ENCODE measurements at regions not wholly inside any gene's neighbourhood (a gene's known extent, or its start where the extent isn't known, plus 50 kb on each side); places are given as distances from the start of the nearest gene placed in this dataset.

- H3K4me1 ChIP-seq (ENCODE audit: control insufficient read depth, insufficient read depth, low read length), result peaks cover 11% of the 10 kb centered on the region
- DNase-seq, result no peak
- no peak overlapping the region for H3K4me3 ChIP-seq (ENCODE audit: low read length)
- no peaks in the 10 kb centered on the region for H3K36me3 ChIP-seq (ENCODE audit: control insufficient read depth, insufficient read depth, low read length)
- H3K27ac ChIP-seq (ENCODE audit: low read length), result no peak overlapping the region
- H3K27me3 ChIP-seq (ENCODE audit: control insufficient read depth, insufficient read depth, low read length), result no peaks in the 10 kb centered on the region
- WGBS (ENCODE audit: insufficient coverage), result 55% methylated on average over 2 of the region's 7 CpGs
- no peaks in the 10 kb centered on the region for H3K9me3 ChIP-seq (replicated peaks; ENCODE audit: control insufficient read depth, low read depth, low read length)
Measured at GRCh38 chr20:40320517-40321011, 368.5 kb downstream of the MAFB start.

DNA sequence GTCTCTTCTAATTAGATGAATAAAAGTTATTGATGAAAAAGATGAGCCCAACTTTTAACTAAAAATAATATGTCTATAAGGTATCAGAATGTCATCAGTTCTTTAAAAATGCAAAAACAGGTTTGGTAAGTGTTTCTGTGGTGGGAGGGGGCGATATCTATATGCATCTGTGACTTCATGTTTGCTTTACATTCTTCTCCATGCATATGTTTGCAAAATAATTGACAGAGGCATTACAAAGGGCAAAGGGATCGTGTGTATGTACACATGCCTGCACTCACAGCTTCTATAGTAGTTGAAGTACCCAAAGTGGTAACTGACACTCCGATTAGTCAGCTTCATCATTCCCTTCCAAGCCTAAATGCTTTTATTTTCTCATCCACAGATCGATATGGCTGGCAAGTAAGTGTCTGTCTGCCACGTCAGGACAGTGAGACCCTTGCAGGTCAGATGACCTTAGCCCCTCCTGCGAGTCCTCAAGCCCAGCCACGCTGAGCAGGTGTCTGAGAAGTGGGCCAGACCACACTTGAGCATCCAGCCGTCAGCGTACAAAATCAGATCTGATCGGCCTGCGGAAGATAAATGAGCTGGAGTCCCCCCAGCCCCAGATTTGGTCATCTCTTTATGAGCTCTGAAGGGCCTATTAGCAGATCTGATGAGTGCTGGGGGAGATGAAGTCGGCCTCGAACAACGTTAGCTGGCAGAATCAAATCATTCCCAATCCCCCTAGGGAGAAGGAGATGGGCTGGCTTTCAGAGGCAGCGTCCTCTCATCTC, 369.1 kb downstream of the MAFB start:
- H3K27me3 ChIP-seq (ENCODE audit: control insufficient read depth, insufficient read depth, low read length), result no peaks in the 10 kb centered on the region
- H3K27ac ChIP-seq (ENCODE audit: low read length), result no peak overlapping the region
- peak; percentile 80 for DNase-seq
- no peaks in the 10 kb centered on the region for H3K9me3 ChIP-seq (replicated peaks; ENCODE audit: control insufficient read depth, low read depth, low read length)
- H3K4me1 ChIP-seq (ENCODE audit: control insufficient read depth, insufficient read depth, low read length), result peaks cover 11% of the 10 kb centered on the region
- WGBS (ENCODE audit: insufficient coverage), result 34% methylated on average over 8 of the region's 15 CpGs
- H3K36me3 ChIP-seq (ENCODE audit: control insufficient read depth, insufficient read depth, low read length), result no peaks in the 10 kb centered on the region
- H3K4me3 ChIP-seq (ENCODE audit: low read length), result no peak overlapping the region

DNA sequence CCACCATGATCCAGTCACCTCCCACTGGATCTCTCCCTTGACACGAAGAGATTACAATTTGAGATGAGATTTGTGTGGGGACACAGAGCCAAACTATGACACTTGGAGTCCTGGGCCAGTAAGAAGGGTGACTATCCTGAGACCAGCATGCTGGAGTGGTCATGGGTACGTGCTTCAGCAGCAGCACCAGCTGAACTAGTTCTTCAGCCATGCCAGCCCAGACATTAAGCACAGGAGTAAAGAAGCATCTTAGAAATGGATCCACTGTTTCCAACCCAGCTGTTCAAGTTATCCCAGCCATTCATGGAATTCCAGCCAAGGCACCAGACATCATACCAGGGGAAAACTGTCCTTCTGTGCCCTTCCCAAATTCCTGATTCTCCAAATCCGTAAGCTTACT, 370.0 kb downstream of the MAFB start:
- Histone ChIP-seq H3K4me1 (ENCODE audit: control insufficient read depth, insufficient read depth, low read length) (peaks cover 11% of the 10 kb centered on the region), H3K27me3 (ENCODE audit: control insufficient read depth, insufficient read depth, low read length) (no peaks in the 10 kb centered on the region), H3K9me3 (replicated peaks; ENCODE audit: control insufficient read depth, low read depth, low read length) (no peaks in the 10 kb centered on the region), H3K27ac (ENCODE audit: low read length) (no peak overlapping the region), H3K36me3 (ENCODE audit: control insufficient read depth, insufficient read depth, low read length) (no peaks in the 10 kb centered on the region), H3K4me3 (ENCODE audit: low read length) (no peak overlapping the region)
- 86% methylated on average over 1 of the region's 3 CpGs for WGBS (ENCODE audit: insufficient coverage)
- no peak for DNase-seq

- H3K36me3 ChIP-seq (ENCODE audit: control insufficient read depth, insufficient read depth, low read length), result no peaks in the 10 kb centered on the region
- WGBS (ENCODE audit: insufficient coverage), result 82% methylated on average over 1 of the region's 5 CpGs
- H3K9me3 ChIP-seq (replicated peaks; ENCODE audit: control insufficient read depth, low read depth, low read length), result no peaks in the 10 kb centered on the region
- H3K4me1 ChIP-seq (ENCODE audit: control insufficient read depth, insufficient read depth, low read length), result peaks cover 11% of the 10 kb centered on the region
- H3K27me3 ChIP-seq (ENCODE audit: control insufficient read depth, insufficient read depth, low read length), result no peaks in the 10 kb centered on the region
- no peak overlapping the region for H3K27ac ChIP-seq (ENCODE audit: low read length)
- no peak for DNase-seq
- no peak overlapping the region for H3K4me3 ChIP-seq (ENCODE audit: low read length)
Measured at GRCh38 chr20:40317156-40317790, 371.8 kb downstream of the MAFB start.

GRCh38 chr20:40314278-40314677, 374.8 kb downstream of the MAFB start:
- peak; percentile 96 for DNase-seq
- no peaks in the 10 kb centered on the region for H3K36me3 ChIP-seq (ENCODE audit: control insufficient read depth, insufficient read depth, low read length)
- H3K4me3 ChIP-seq (ENCODE audit: low read length), result no peak overlapping the region
- H3K27me3 ChIP-seq (ENCODE audit: control insufficient read depth, insufficient read depth, low read length), result no peaks in the 10 kb centered on the region
- no peak overlapping the region for H3K27ac ChIP-seq (ENCODE audit: low read length)
- 40% methylated on average over 1 of the region's 1 CpG for WGBS (ENCODE audit: insufficient coverage)
- H3K4me1 ChIP-seq (ENCODE audit: control insufficient read depth, insufficient read depth, low read length), result peaks cover 2% of the 10 kb centered on the region
- H3K9me3 ChIP-seq (replicated peaks; ENCODE audit: control insufficient read depth, low read depth, low read length), result no peaks in the 10 kb centered on the region

DNA sequence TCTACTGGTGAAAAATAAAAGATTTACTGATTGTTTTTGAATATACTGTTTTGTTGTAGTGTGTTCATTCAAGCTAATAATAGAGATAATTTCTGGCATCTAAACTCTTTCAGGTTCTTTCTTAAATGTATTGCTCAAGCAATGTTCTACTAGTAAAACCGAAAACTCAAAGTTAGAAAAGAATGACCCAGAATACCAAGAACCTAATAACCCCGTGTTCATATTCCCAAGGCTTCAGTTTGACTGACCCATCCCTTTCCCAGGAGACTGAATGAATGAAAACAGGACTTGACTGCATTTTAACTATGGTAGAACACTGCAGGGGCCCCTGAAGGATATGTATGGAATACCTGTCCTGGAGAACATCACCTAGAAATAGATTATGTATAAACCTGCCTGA, 375.3 kb downstream of the MAFB start:
- no CpG with 5 or more reads among the region's 2 CpGs for WGBS (ENCODE audit: insufficient coverage)
- Histone ChIP-seq H3K27me3 (ENCODE audit: control insufficient read depth, insufficient read depth, low read length) (no peaks in the 10 kb centered on the region), H3K4me1 (ENCODE audit: control insufficient read depth, insufficient read depth, low read length) (peaks cover 2% of the 10 kb centered on the region), H3K36me3 (ENCODE audit: control insufficient read depth, insufficient read depth, low read length) (no peaks in the 10 kb centered on the region), H3K9me3 (replicated peaks; ENCODE audit: control insufficient read depth, low read depth, low read length) (no peaks in the 10 kb centered on the region), H3K4me3 (ENCODE audit: low read length) (no peak overlapping the region), H3K27ac (ENCODE audit: low read length) (no peak overlapping the region)
- DNase-seq, result no peak

- Histone ChIP-seq H3K27ac (ENCODE audit: low read length) (no peak overlapping the region), H3K4me3 (ENCODE audit: low read length) (no peak overlapping the region), H3K27me3 (ENCODE audit: control insufficient read depth, insufficient read depth, low read length) (no peaks in the 10 kb centered on the region), H3K4me1 (ENCODE audit: control insufficient read depth, insufficient read depth, low read length) (peaks cover 8% of the 10 kb centered on the region), H3K9me3 (replicated peaks; ENCODE audit: control insufficient read depth, low read depth, low read length) (no peaks in the 10 kb centered on the region), H3K36me3 (ENCODE audit: control insufficient read depth, insufficient read depth, low read length) (no peaks in the 10 kb centered on the region)
- DNase-seq, result no peak
- 89% methylated on average over 1 of the region's 6 CpGs for WGBS (ENCODE audit: insufficient coverage)
Measured at GRCh38 chr20:40309731-40310130, 379.3 kb downstream of the MAFB start.

DNA sequence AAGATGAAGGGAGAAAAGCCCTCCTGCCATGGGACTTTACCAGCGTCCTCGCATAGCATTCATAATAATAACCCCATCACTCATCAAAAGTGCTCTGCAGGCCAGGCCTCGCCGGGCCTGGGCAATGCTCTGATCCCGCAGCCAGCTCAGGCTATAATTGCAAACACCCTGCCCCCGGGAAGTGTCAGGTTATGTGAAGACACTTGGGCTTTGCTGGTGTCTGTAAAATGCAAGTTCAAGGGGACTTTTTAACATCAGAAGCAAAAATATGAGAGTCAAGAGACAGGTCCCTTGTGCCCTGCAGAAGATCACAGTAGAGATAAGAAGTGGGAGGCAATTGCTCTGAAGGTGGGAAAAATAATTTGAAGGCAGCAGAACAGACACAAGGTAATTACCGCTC, 381.0 kb downstream of the MAFB start:
- H3K4me1 ChIP-seq (ENCODE audit: control insufficient read depth, insufficient read depth, low read length), result peaks cover 8% of the 10 kb centered on the region
- H3K36me3 ChIP-seq (ENCODE audit: control insufficient read depth, insufficient read depth, low read length), result no peaks in the 10 kb centered on the region
- no peak overlapping the region for H3K27ac ChIP-seq (ENCODE audit: low read length)
- H3K4me3 ChIP-seq (ENCODE audit: low read length), result no peak overlapping the region
- no peaks in the 10 kb centered on the region for H3K9me3 ChIP-seq (replicated peaks; ENCODE audit: control insufficient read depth, low read depth, low read length)
- WGBS (ENCODE audit: insufficient coverage), result 60% methylated on average over 5 of the region's 7 CpGs
- no peaks in the 10 kb centered on the region for H3K27me3 ChIP-seq (ENCODE audit: control insufficient read depth, insufficient read depth, low read length)
- no peak for DNase-seq

- no peaks in the 10 kb centered on the region for H3K36me3 ChIP-seq (ENCODE audit: control insufficient read depth, insufficient read depth, low read length)
- H3K27me3 ChIP-seq (ENCODE audit: control insufficient read depth, insufficient read depth, low read length), result peaks cover 3% of the 10 kb centered on the region
- peaks cover 8% of the 10 kb centered on the region for H3K4me1 ChIP-seq (ENCODE audit: control insufficient read depth, insufficient read depth, low read length)
- H3K9me3 ChIP-seq (replicated peaks; ENCODE audit: control insufficient read depth, low read depth, low read length), result no peaks in the 10 kb centered on the region
- no peak for DNase-seq
- H3K27ac ChIP-seq (ENCODE audit: low read length), result no peak overlapping the region
- WGBS (ENCODE audit: insufficient coverage), result 88% methylated on average over 2 of the region's 3 CpGs
- no peak overlapping the region for H3K4me3 ChIP-seq (ENCODE audit: low read length)
Measured at GRCh38 chr20:40307268-40307667, 381.8 kb downstream of the MAFB start.

- WGBS (ENCODE audit: insufficient coverage), result 87% methylated on average over 2 of the region's 2 CpGs
- peaks cover 8% of the 10 kb centered on the region for H3K4me1 ChIP-seq (ENCODE audit: control insufficient read depth, insufficient read depth, low read length)
- H3K27ac ChIP-seq (ENCODE audit: low read length), result no peak overlapping the region
- peak; percentile 40 for DNase-seq
- H3K27me3 ChIP-seq (ENCODE audit: control insufficient read depth, insufficient read depth, low read length), result peaks cover 3% of the 10 kb centered on the region
- H3K36me3 ChIP-seq (ENCODE audit: control insufficient read depth, insufficient read depth, low read length), result no peaks in the 10 kb centered on the region
- no peaks in the 10 kb centered on the region for H3K9me3 ChIP-seq (replicated peaks; ENCODE audit: control insufficient read depth, low read depth, low read length)
- no peak overlapping the region for H3K4me3 ChIP-seq (ENCODE audit: low read length)
Measured at GRCh38 chr20:40305303-40305702, 383.7 kb downstream of the MAFB start.
